Liver (tissue), 7 donors: ENCODE measurements at regions not wholly inside any gene's neighbourhood (a gene's known extent, or its start where the extent isn't known, plus 50 kb on each side); places are given as distances from the start of the nearest gene placed in this dataset.
"Not testable (repeated sequence)": the region's sequence is repeated elsewhere in the genome, so short reads cannot be mapped to it uniquely, and the experiment has no call there.

Source experiments
- DNase-seq: peaks from one replicate; pipeline ENCODE4 v3.0.0-alpha.2; 2017; ENCODE audit warnings: low spot score
- H3K27ac ChIP-seq, 2 donors: one replicate each; pipeline ENCODE4 v1.7.0; 2013; ENCODE audit warnings: inconsistent platforms in 2 of 2, low read length in 2 of 2, control low read depth in 1 of 2, low read depth in 1 of 2, mild to moderate bottlenecking in 1 of 2
- H3K27me3 ChIP-seq, 4 donors: one replicate each; pipeline versions ENCODE4 v1.6.1 to v1.7.0; 2013; ENCODE audit warnings: low read length in 3 of 4, inconsistent platforms in 1 of 4, mild to moderate bottlenecking in 1 of 4, moderate library complexity in 1 of 4; ENCODE audit not compliant: control insufficient read depth in 4 of 4, insufficient read depth in 4 of 4
- H3K36me3 ChIP-seq, 4 donors: one replicate each; pipeline versions ENCODE4 v1.6.1 to v1.7.0; 2013; ENCODE audit warnings: low read length in 3 of 4, mild to moderate bottlenecking in 3 of 4, low read depth in 1 of 4, moderate library complexity in 1 of 4; ENCODE audit not compliant: control insufficient read depth in 4 of 4, insufficient read depth in 3 of 4
- H3K4me1 ChIP-seq, 4 donors: one replicate each; pipeline versions ENCODE4 v1.6.1 to v1.7.0; 2013; ENCODE audit warnings: low read length in 3 of 4, mild to moderate bottlenecking in 3 of 4, moderate library complexity in 1 of 4; ENCODE audit not compliant: control insufficient read depth in 4 of 4, insufficient read depth in 4 of 4
- H3K4me3 ChIP-seq, 3 donors: one replicate each; pipeline versions ENCODE4 v1.6.1 to v1.7.0; 2013; ENCODE audit warnings: low read length in 3 of 3, control low read depth in 1 of 3, low read depth in 1 of 3, mild to moderate bottlenecking in 1 of 3
- H3K9ac ChIP-seq, 2 donors: one replicate each; pipeline ENCODE4 v1.7.0; 2013; ENCODE audit warnings: low read length in 2 of 2, mild to moderate bottlenecking in 2 of 2, moderate library complexity in 2 of 2, control low read depth in 1 of 2, low read depth in 1 of 2
- H3K9me3 ChIP-seq, 4 donors: one replicate each; pipeline versions ENCODE4 v1.6.1 to v1.7.0; 2013; ENCODE audit warnings: low read length in 3 of 4; ENCODE audit not compliant: control insufficient read depth in 4 of 4
- FOXA1 ChIP-seq: IDR thresholded peaks from 2 replicates; pipeline ENCODE4 v1.6.1; 2016; ENCODE audit warnings: antibody characterized with exemption
- FOXA2 ChIP-seq: IDR thresholded peaks from 2 replicates; pipeline ENCODE4 v1.6.1; 2016; ENCODE audit warnings: antibody characterized with exemption
- GABPA ChIP-seq, 2 donors: IDR thresholded peaks in 1 of 2; conservative IDR thresholded peaks in 1 of 2; 2 replicates each; pipeline ENCODE4 v1.6.1; 2016; ENCODE audit warnings: antibody characterized with exemption in 2 of 2, mild to moderate bottlenecking in 1 of 2, moderate library complexity in 1 of 2
- HNF4A ChIP-seq, 2 donors: conservative IDR thresholded peaks; 2 replicates each; pipeline ENCODE4 v1.6.1; 2016; ENCODE audit warnings: antibody characterized with exemption in 2 of 2, mild to moderate bottlenecking in 2 of 2
- HNF4G ChIP-seq: IDR thresholded peaks from 2 replicates; pipeline ENCODE4 v1.6.1; 2016; ENCODE audit warnings: antibody characterized with exemption
- JUND ChIP-seq, 2 donors: IDR thresholded peaks; 2 replicates each; pipeline ENCODE4 v1.6.1; 2016; ENCODE audit warnings: antibody characterized with exemption in 2 of 2
- NR2F2 ChIP-seq: IDR thresholded peaks from 2 replicates; pipeline ENCODE4 v1.6.1; 2016; ENCODE audit warnings: antibody characterized with exemption
- RAD21 ChIP-seq, 2 donors: IDR thresholded peaks; 2 replicates each; pipeline ENCODE4 v1.6.1; 2016; ENCODE audit warnings: antibody characterized with exemption in 2 of 2, mild to moderate bottlenecking in 2 of 2
- RXRA ChIP-seq, 2 donors: IDR thresholded peaks; 2 replicates each; pipeline ENCODE4 v1.6.1; 2017 to 2018; ENCODE audit warnings: antibody characterized with exemption in 2 of 2, mild to moderate bottlenecking in 1 of 2
- YY1 ChIP-seq: IDR thresholded peaks from 2 replicates; pipeline ENCODE4 v1.6.1; 2016; ENCODE audit warnings: antibody characterized with exemption, mild to moderate bottlenecking
- WGBS: extraction: QIAGEN DNeasy Blood & Tissue Kit; methylation state at CpG from one replicate; pipeline ENCODE4 v1.1.7; 2013; 5-methylcytosine and 5-hydroxymethylcytosine counted together
- TF ChIP-seq, protein P1 (sequence below): IDR thresholded peaks from 2 replicates; pipeline ENCODE4 v1.6.1; 2016; ENCODE audit warnings: antibody characterized with exemption
- TF ChIP-seq, protein P2 (sequence below): IDR thresholded peaks from 2 replicates; pipeline ENCODE4 v1.6.1; 2016; ENCODE audit warnings: antibody characterized with exemption
- TF ChIP-seq, protein P3 (sequence below): IDR thresholded peaks from 2 replicates; pipeline ENCODE4 v1.6.1; 2016; ENCODE audit warnings: antibody characterized with exemption
- TF ChIP-seq, protein P4 (sequence below): IDR thresholded peaks from 2 replicates; pipeline ENCODE4 v1.6.1; 2016; ENCODE audit warnings: antibody characterized with exemption, mild to moderate bottlenecking
- donor health status: healthy.
- donor health status: healthy.
- donor health status: healthy.
- donor health status: healthy.

DNA sequence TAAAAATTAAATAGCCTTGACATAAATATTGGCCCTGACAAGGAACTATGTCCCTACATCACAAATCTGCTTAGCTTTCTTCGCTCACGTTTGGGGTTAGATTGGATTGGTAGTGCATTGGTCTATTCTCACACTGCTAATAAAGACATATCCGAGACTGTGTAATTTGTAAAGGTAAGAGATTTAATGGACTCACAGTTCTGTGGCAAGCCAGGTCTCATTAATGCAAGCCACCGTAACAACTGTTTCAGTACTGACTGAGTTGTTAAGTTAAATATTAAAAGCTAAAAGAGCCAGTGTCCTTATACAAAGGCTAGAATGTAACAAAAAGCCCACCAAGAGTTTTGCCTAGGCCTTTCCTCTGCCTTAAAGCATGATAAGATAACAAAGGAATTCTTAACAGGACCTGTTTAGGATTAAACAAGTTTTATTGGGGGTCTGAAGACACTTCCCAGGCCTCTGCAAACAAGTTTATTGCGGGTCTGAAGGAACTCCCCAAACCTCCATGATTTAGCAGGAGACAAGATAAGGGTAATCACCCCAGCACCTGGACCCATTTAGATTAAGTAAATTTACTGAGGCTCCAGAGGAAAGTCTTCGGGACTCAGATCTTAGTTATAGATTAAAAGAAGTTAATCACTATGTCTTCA, 88.2 kb upstream of the PTGDR start:
- no peak overlapping the region for H3K9ac ChIP-seq
- no peak for DNase-seq
- no peaks in the 10 kb centered on the region for H3K9me3 ChIP-seq
- 55% methylated on average over 6 of the region's 6 CpGs for WGBS
- H3K4me3 ChIP-seq = no peak overlapping the region
- H3K36me3 ChIP-seq = no peaks in the 10 kb centered on the region
- TF ChIP-seq YY1 (no peak), JUND (IDR thresholded peaks at IDR 0.05) (no peak), FOXA2 (no peak), RXRA (IDR thresholded peaks at IDR 0.05) (no peak), RAD21 (IDR thresholded peaks at IDR 0.05) (no peak)
- TF ChIP-seq, protein P1, sequence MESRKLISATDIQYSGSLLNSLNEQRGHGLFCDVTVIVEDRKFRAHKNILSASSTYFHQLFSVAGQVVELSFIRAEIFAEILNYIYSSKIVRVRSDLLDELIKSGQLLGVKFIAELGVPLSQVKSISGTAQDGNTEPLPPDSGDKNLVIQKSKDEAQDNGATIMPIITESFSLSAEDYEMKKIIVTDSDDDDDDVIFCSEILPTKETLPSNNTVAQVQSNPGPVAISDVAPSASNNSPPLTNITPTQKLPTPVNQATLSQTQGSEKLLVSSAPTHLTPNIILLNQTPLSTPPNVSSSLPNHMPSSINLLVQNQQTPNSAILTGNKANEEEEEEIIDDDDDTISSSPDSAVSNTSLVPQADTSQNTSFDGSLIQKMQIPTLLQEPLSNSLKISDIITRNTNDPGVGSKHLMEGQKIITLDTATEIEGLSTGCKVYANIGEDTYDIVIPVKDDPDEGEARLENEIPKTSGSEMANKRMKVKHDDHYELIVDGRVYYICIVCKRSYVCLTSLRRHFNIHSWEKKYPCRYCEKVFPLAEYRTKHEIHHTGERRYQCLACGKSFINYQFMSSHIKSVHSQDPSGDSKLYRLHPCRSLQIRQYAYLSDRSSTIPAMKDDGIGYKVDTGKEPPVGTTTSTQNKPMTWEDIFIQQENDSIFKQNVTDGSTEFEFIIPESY = no peak
- TF ChIP-seq, protein P2, sequence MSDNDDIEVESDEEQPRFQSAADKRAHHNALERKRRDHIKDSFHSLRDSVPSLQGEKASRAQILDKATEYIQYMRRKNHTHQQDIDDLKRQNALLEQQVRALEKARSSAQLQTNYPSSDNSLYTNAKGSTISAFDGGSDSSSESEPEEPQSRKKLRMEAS = no peak
- TF ChIP-seq, protein P3, sequence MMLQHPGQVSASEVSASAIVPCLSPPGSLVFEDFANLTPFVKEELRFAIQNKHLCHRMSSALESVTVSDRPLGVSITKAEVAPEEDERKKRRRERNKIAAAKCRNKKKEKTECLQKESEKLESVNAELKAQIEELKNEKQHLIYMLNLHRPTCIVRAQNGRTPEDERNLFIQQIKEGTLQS = no peak
- H3K27me3 ChIP-seq = no peaks in the 10 kb centered on the region
- no peaks in the 10 kb centered on the region for H3K4me1 ChIP-seq
- H3K27ac ChIP-seq = no peak overlapping the region

DNA sequence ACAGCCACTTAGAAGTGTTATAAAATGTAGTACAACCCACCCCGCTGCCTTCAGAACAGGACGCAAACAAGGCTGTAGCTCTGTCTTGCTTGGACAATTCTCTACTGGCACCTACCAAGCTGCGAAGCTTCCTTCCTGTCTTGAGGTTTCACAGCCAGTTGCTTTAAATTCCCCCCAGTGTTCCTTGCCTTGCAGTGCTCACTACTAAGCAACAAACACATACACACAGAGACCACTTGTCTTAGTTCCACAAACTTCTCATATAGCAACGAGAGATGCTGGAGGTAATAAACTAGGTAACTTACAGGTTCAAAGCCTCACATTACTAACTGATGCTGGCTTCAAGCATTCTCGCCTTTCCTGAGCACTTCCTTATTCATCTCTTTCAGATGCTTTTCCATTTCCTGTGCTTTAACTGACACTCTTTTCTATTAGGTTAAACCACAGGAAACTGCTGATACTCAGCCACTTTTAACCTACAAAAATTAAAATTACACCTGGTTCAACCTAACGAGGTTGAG, 91.5 kb upstream of the PTGDR start:
- no peak for TF ChIP-seq GABPA (IDR thresholded peaks at IDR 0.05 in 1 of 2, conservative IDR thresholded peaks at IDR 0.05 in 1 of 2)
- no peaks in the 10 kb centered on the region for H3K27me3 ChIP-seq
- WGBS = 64% methylated on average over 6 of the region's 6 CpGs
- DNase-seq = no peak
- no peak overlapping the region for H3K27ac ChIP-seq
- no peaks in the 10 kb centered on the region for H3K36me3 ChIP-seq
- peaks cover 0 to 10% (median under 1%) of the 10 kb centered on the region in 4 donors for H3K9me3 ChIP-seq
- no peak overlapping the region for H3K4me3 ChIP-seq
- no peaks in the 10 kb centered on the region for H3K4me1 ChIP-seq
- no peak overlapping the region for H3K9ac ChIP-seq

DNA sequence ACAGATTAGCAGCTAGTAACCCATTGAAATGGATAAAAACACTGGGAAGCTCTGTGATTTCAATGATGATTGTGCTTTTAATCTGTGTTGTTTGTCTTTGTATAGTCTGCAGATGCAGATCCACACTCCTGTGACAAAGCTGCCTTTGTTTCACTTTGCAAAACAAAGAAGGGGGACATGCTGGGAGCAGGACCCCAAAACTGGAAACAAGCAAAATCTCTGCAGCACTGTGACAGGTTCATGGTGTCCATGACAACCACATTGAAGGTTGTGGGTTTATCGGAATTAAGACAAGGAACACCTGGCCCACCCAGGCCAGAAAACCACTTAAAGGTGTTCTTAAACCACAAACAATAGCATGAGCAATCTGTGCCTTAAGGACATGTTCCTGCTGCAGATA, 95.6 kb upstream of the PTGDR start:
- H3K27me3 ChIP-seq, H3K36me3 ChIP-seq, H3K9ac ChIP-seq, H3K27ac ChIP-seq, H3K4me3 ChIP-seq, DNase-seq, H3K4me1 ChIP-seq, H3K9me3 ChIP-seq: not testable (repeated sequence)
- WGBS = 53% methylated on average over 1 of the region's 1 CpG

DNA sequence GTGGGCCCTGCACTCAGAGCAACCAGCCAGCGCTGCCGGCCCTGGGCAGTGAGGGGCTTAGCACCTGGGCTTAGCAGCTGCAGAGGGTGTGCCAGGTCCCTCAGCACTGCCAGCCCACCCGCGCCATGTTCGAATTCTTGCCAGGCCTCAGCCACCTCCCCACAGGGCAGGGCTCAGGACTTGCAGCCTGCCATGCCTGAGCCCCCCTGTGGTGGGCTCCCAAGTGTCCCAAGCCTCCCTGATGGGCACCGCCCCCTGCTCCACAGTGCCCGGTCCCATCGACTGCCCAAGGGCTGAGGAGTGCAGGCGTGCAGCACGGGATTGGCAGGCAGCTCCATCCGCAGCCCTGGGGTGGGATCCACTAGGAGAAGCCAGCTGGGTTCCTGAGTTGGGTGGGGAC, 98.0 kb upstream of the NID2 start:
- Histone ChIP-seq H3K4me1 (no peaks in the 10 kb centered on the region), H3K9ac (no peak overlapping the region), H3K36me3 (no peaks in the 10 kb centered on the region), H3K27ac (no peak overlapping the region), H3K27me3 (no peaks in the 10 kb centered on the region), H3K4me3 (no peak overlapping the region), H3K9me3 (peaks cover 0 to 2% (median under 1%) of the 10 kb centered on the region in 4 donors)
- no peak for DNase-seq
- TF ChIP-seq HNF4G (no peak), GABPA (IDR thresholded peaks at IDR 0.05 in 1 of 2, conservative IDR thresholded peaks at IDR 0.05 in 1 of 2) (no peak), FOXA2 (no peak), HNF4A (conservative IDR thresholded peaks at IDR 0.05) (no peak), RXRA (IDR thresholded peaks at IDR 0.05) (no peak), NR2F2 (no peak), JUND (IDR thresholded peaks at IDR 0.05) (no peak), FOXA1 (no peak)
- TF ChIP-seq, protein P3 = no peak
- TF ChIP-seq, protein P4, sequence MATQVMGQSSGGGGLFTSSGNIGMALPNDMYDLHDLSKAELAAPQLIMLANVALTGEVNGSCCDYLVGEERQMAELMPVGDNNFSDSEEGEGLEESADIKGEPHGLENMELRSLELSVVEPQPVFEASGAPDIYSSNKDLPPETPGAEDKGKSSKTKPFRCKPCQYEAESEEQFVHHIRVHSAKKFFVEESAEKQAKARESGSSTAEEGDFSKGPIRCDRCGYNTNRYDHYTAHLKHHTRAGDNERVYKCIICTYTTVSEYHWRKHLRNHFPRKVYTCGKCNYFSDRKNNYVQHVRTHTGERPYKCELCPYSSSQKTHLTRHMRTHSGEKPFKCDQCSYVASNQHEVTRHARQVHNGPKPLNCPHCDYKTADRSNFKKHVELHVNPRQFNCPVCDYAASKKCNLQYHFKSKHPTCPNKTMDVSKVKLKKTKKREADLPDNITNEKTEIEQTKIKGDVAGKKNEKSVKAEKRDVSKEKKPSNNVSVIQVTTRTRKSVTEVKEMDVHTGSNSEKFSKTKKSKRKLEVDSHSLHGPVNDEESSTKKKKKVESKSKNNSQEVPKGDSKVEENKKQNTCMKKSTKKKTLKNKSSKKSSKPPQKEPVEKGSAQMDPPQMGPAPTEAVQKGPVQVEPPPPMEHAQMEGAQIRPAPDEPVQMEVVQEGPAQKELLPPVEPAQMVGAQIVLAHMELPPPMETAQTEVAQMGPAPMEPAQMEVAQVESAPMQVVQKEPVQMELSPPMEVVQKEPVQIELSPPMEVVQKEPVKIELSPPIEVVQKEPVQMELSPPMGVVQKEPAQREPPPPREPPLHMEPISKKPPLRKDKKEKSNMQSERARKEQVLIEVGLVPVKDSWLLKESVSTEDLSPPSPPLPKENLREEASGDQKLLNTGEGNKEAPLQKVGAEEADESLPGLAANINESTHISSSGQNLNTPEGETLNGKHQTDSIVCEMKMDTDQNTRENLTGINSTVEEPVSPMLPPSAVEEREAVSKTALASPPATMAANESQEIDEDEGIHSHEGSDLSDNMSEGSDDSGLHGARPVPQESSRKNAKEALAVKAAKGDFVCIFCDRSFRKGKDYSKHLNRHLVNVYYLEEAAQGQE = no peak
- WGBS = 81% methylated on average over 11 of the region's 11 CpGs
